HCT116 (cell line): ENCODE measurements at regions not wholly inside any gene's neighbourhood (a gene's known extent, or its start where the extent isn't known, plus 50 kb on each side); places are given as distances from the start of the nearest gene placed in this dataset.

Experiments
- ATAC-seq: fragments of 200-7000 bp; cut with Tn5 transposase; 2 replicates; pipeline ENCODE4 v1.9.1; 2020; ENCODE audit warnings: mild to moderate bottlenecking, moderate library complexity
- BruUV-seq: library from RNA; stranded (reverse); fragments of 400-500 nt; replicated peaks from 2 replicates; lab custom pipeline; 2021; lab: Mats Ljungman, UMichigan
- CTCF ChIA-PET: fragments of 300-600 bp; sonication (Branson Sonifier 250); formaldehyde crosslinking; loops from one replicate; lab custom pipeline; 2021; ENCODE audit warnings: antibody characterized with exemption; lab: Charles Lee
- POLR2A ChIA-PET: fragments of 300-600, 350-600 bp; sonication (Branson Sonifier 250); formaldehyde crosslinking; loops from one replicate; lab custom pipeline; 2021; ENCODE audit warnings: antibody characterized with exemption; lab: Charles Lee
- RAD21 ChIA-PET, 2 experiments: fragments of 300-600 bp; sonication (Branson Sonifier 250); formaldehyde crosslinking; loops; one replicate each; lab custom pipeline; 2023; ENCODE audit warnings: low total read pairs in 2 of 2; ENCODE audit not compliant: uncharacterized antibody in 2 of 2, unreplicated experiment in 2 of 2, low non-redundant PET in 1 of 2; lab: Charles Lee
- DNase-seq: peaks from one replicate; pipeline ENCODE4 v3.0.0-alpha.2; 2010; ENCODE audit warnings: low read depth, low spot score
- H2AFZ ChIP-seq: fragments of 200-600 bp; shearing (Covaris generic), sonication (generic); 2 replicates; pipeline ENCODE4 v1.6.1; 2017; ENCODE audit warnings: low read depth, mixed run types, mixed read lengths, antibody characterized with exemption, low read length; ENCODE audit not compliant: poor library complexity, severe bottlenecking
- H3K27ac ChIP-seq: 2 replicates; pipeline ENCODE4 v1.5.1; 2012; ENCODE audit warnings: low read depth, low read length
- H3K27me3 ChIP-seq: fragments of 200-600 bp; sonication (generic); 2 replicates; pipeline ENCODE4 v1.6.1; 2016; ENCODE audit warnings: mixed run types, low read length, mixed read lengths; ENCODE audit not compliant: insufficient read depth
- H3K36me3 ChIP-seq, 2 experiments: fragments of 200-500 bp in 1 of 2; fragments of 200-600 bp in 1 of 2; sonication (Bioruptor generic) in 1 of 2; sonication (generic) in 1 of 2; 2 replicates each; pipeline versions ENCODE4 v1.5.1 to v1.6.1; 2014 to 2016; ENCODE audit warnings: low read length in 2 of 2, inconsistent platforms in 1 of 2, mixed read lengths in 1 of 2, mixed run types in 1 of 2; ENCODE audit not compliant: insufficient read depth in 2 of 2, control insufficient read depth in 1 of 2
- H3K4me1 ChIP-seq, 2 experiments: fragments of 200-600 bp in 1 of 2; sonication (generic) in 1 of 2; 2 replicates each; pipeline versions ENCODE4 v1.5.1 to v1.6.1; 2012 to 2017; ENCODE audit warnings: low read length in 2 of 2, inconsistent platforms in 1 of 2, mild to moderate bottlenecking in 1 of 2, mixed read lengths in 1 of 2, mixed run types in 1 of 2, moderate library complexity in 1 of 2; ENCODE audit not compliant: insufficient read depth in 2 of 2, control insufficient read depth in 1 of 2
- H3K4me2 ChIP-seq: fragments of 200-600 bp; sonication (generic); 2 replicates; pipeline ENCODE4 v1.6.1; 2017; ENCODE audit warnings: mixed run types, low read length, mixed read lengths
- H3K4me3 ChIP-seq, 2 experiments: fragments of 200-600 bp in 1 of 2; sonication (generic) in 1 of 2; replicated peaks in 1 of 2; 2 replicates each; pipeline ENCODE4 v1.5.1; 2011 to 2016; ENCODE audit warnings: low read length in 2 of 2, control low read depth in 1 of 2, low read depth in 1 of 2, mild to moderate bottlenecking in 1 of 2, mixed read lengths in 1 of 2, mixed run types in 1 of 2
- H3K79me2 ChIP-seq: fragments of 200-600 bp; sonication (generic); 2 replicates; pipeline ENCODE4 v1.6.1; 2017; ENCODE audit warnings: mild to moderate bottlenecking, mixed run types, low read length, moderate library complexity, mixed read lengths; ENCODE audit not compliant: insufficient read depth
- H3K9ac ChIP-seq: fragments of 200-600 bp; sonication (generic); 2 replicates; pipeline ENCODE4 v1.6.1; 2016; ENCODE audit warnings: low read length, mixed read lengths
- H3K9me2 ChIP-seq: fragments of 200-600 bp; sonication (generic), shearing (Covaris generic); 2 replicates; pipeline ENCODE4 v1.6.1; 2017; ENCODE audit warnings: mixed run types, mild to moderate bottlenecking, moderate library complexity; ENCODE audit not compliant: insufficient read depth
- H3K9me3 ChIP-seq, 2 experiments: fragments of 200-500 bp in 1 of 2; fragments of 200-600 bp in 1 of 2; sonication (Bioruptor generic) in 1 of 2; sonication (generic) in 1 of 2; 2 replicates each; pipeline ENCODE4 v1.6.1; 2014 to 2017; ENCODE audit warnings: low read length in 2 of 2, mixed read lengths in 2 of 2, inconsistent platforms in 1 of 2, low read depth in 1 of 2, mild to moderate bottlenecking in 1 of 2, mixed run types in 1 of 2, moderate library complexity in 1 of 2; ENCODE audit not compliant: control insufficient read depth in 1 of 2, insufficient read depth in 1 of 2
- H4K20me1 ChIP-seq: fragments of 200-600 bp; sonication (generic), shearing (Covaris generic); 2 replicates; pipeline ENCODE4 v1.6.1; 2017; ENCODE audit warnings: mixed run types, mild to moderate bottlenecking, moderate library complexity; ENCODE audit not compliant: insufficient read depth
- ATF3 ChIP-seq: IDR thresholded peaks from 2 replicates; pipeline ENCODE4 v1.6.1; 2012
- CEBPB ChIP-seq: IDR thresholded peaks from 2 replicates; pipeline ENCODE4 v1.6.1; 2012; ENCODE audit warnings: low read depth
- EZH2 ChIP-seq: fragments of 200-600 bp; sonication (generic); IDR thresholded peaks from 2 replicates; pipeline ENCODE4 v1.6.1; 2017; ENCODE audit warnings: antibody characterized with exemption, mixed run types
- EZH2phosphoT487 ChIP-seq: fragments of 200-600 bp; IDR thresholded peaks from 2 replicates; pipeline ENCODE4 v1.6.1; 2018; ENCODE audit warnings: antibody characterized with exemption, borderline replicate concordance
- JUND ChIP-seq: IDR thresholded peaks from 2 replicates; pipeline ENCODE4 v1.6.1; 2012
- POLR2A ChIP-seq: IDR thresholded peaks from 2 replicates; pipeline ENCODE4 v1.7.0; 2011; ENCODE audit warnings: borderline replicate concordance; ENCODE audit not compliant: insufficient read depth, insufficient read length; ENCODE audit errors: extremely low read depth
- RAD21 ChIP-seq: IDR thresholded peaks from 2 replicates; pipeline ENCODE4 v1.6.1; 2012; ENCODE audit warnings: low read depth, mild to moderate bottlenecking
- REST ChIP-seq: IDR thresholded peaks from 2 replicates; pipeline ENCODE4 v1.6.1; 2012; ENCODE audit warnings: low read depth
- SP1 ChIP-seq: IDR thresholded peaks from 2 replicates; pipeline ENCODE4 v1.6.1; 2012; ENCODE audit warnings: low read depth
- TCF7L2 ChIP-seq: IDR thresholded peaks from 2 replicates; pipeline ENCODE4 v1.7.0; 2011; ENCODE audit warnings: borderline replicate concordance, inconsistent platforms; ENCODE audit not compliant: insufficient read depth, insufficient read length; ENCODE audit errors: extremely low read depth
- YY1 ChIP-seq: IDR thresholded peaks from 2 replicates; pipeline ENCODE4 v1.6.1; 2011; ENCODE audit warnings: low read length, low read depth, moderate library complexity, mild to moderate bottlenecking; ENCODE audit not compliant: insufficient replicate concordance; ENCODE audit errors: extremely low read depth
- ZFX ChIP-seq: fragments of 450-650 bp; IDR thresholded peaks from 2 replicates; pipeline ENCODE4 v1.6.1; 2017
- ZNF274 ChIP-seq: fragments of 200-500 bp; sonication (Bioruptor generic); IDR thresholded peaks from 2 replicates; pipeline ENCODE4 v1.6.1; 2014; ENCODE audit warnings: mild to moderate bottlenecking, low read depth, low read length, inconsistent platforms
- intact Hi-C: fragments of 100-400 bp; cut with micrococcal nuclease; formaldehyde crosslinking; loops from 2 replicates; pipeline ENCODE4 v1.10.0; 2022

- Histone ChIP-seq H3K4me2 (no peak overlapping the region), H3K4me3 (no peak overlapping the region), H3K27ac (no peak overlapping the region), H3K36me3 (no peaks in the 10 kb centered on the region), H3K79me2 (no peaks in the 10 kb centered on the region), H3K9me2 (no peaks in the 10 kb centered on the region), H4K20me1 (no peaks in the 10 kb centered on the region), H3K27me3 (no peaks in the 10 kb centered on the region), H3K9ac (no peak overlapping the region), H2AFZ (no peak overlapping the region), H3K4me1 (no peaks in the 10 kb centered on the region), H3K9me3 (peaks cover 0 to 4% of the 10 kb centered on the region in 2 experiments; a peak in 1 of 4 replicates)
- POLR2A ChIA-PET = no interaction called here
- RAD21 ChIA-PET = no interaction called here
- no peak for ATAC-seq
- CTCF ChIA-PET = no interaction called here
- TF ChIP-seq SP1 (no peak), CEBPB (no peak), EZH2phosphoT487 (no peak), EZH2 (no peak), REST (no peak)
- DNase-seq = no peak
- no TSS peak for BruUV-seq
- intact Hi-C loops = no loop called here
Observed at GRCh38 chr10:3433131-3433530, 260.5 kb upstream of the PITRM1 start.

GRCh38 chr10:3432081-3432825 lies 259.7 kb upstream of the PITRM1 start:
- ATAC-seq (no peak), DNase-seq (no peak)
- H3K9me2 ChIP-seq = no peaks in the 10 kb centered on the region
- RAD21 ChIA-PET = no interaction called here
- no peaks in the 10 kb centered on the region for H3K4me1 ChIP-seq
- no peak overlapping the region for H3K9ac ChIP-seq
- no TSS peak for BruUV-seq
- no peak overlapping the region for H2AFZ ChIP-seq
- H3K4me3 ChIP-seq = no peak overlapping the region
- no peaks in the 10 kb centered on the region for H3K36me3 ChIP-seq
- no peaks in the 10 kb centered on the region for H4K20me1 ChIP-seq
- H3K27me3 ChIP-seq = no peaks in the 10 kb centered on the region
- H3K27ac ChIP-seq = no peak overlapping the region
- intact Hi-C loops = no loop called here
- H3K4me2 ChIP-seq = no peak overlapping the region
- H3K9me3 ChIP-seq = peaks cover 0 to 4% of the 10 kb centered on the region in 2 experiments; a peak in 1 of 4 replicates
- POLR2A ChIA-PET = no interaction called here
- no peaks in the 10 kb centered on the region for H3K79me2 ChIP-seq
- CTCF ChIA-PET = no interaction called here
- TF ChIP-seq ZFX = no peak
- no peak for TF ChIP-seq RAD21
- no peak for TF ChIP-seq JUND
- TF ChIP-seq EZH2phosphoT487 = no peak
- no peak for TF ChIP-seq POLR2A
- TF ChIP-seq ATF3 = no peak
- TF ChIP-seq ZNF274 = no peak
- no peak for TF ChIP-seq TCF7L2
- no peak for TF ChIP-seq SP1
- TF ChIP-seq YY1 = no peak
- no peak for TF ChIP-seq CEBPB
- no peak for TF ChIP-seq EZH2
